NB4 (cell line): ENCODE measurements at regions not wholly inside any gene's neighbourhood (a gene's known extent, or its start where the extent isn't known, plus 50 kb on each side); places are given as distances from the start of the nearest gene placed in this dataset.

Source experiments
- DNase-seq: peaks from one replicate; pipeline ENCODE4 v3.0.0; 2010; ENCODE audit warnings: low read depth
- H3K4me3 ChIP-seq: one replicate; pipeline ENCODE4 v1.5.1; 2011; ENCODE audit warnings: mild to moderate bottlenecking, low read depth, low read length, moderate library complexity
- CTCF ChIP-seq: IDR thresholded peaks from one replicate; pipeline ENCODE4 v1.5.1; 2012; ENCODE audit warnings: low read depth, low read length
- MYC ChIP-seq: IDR thresholded peaks from 2 replicates; pipeline ENCODE4 v1.6.1; 2011; ENCODE audit warnings: low read depth, low read length
- POLR2A ChIP-seq: IDR thresholded peaks from 2 replicates; pipeline ENCODE4 v1.6.1; 2011; ENCODE audit warnings: mild to moderate bottlenecking; ENCODE audit not compliant: insufficient read length; ENCODE audit errors: extremely low read depth
- TF ChIP-seq, protein P1 (sequence below): IDR thresholded peaks from 2 replicates; pipeline ENCODE4 v1.6.1; 2011; ENCODE audit warnings: low read depth, low read length

GRCh38 chr1:47645151-47645550, 207.3 kb downstream of the FOXD2 start:
- H3K4me3 ChIP-seq = no peak overlapping the region
- TF ChIP-seq, protein P1, sequence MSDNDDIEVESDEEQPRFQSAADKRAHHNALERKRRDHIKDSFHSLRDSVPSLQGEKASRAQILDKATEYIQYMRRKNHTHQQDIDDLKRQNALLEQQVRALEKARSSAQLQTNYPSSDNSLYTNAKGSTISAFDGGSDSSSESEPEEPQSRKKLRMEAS = no peak
- TF ChIP-seq POLR2A = no peak
- no peak for TF ChIP-seq MYC
- no peak for TF ChIP-seq CTCF
- DNase-seq = no peak

DNA sequence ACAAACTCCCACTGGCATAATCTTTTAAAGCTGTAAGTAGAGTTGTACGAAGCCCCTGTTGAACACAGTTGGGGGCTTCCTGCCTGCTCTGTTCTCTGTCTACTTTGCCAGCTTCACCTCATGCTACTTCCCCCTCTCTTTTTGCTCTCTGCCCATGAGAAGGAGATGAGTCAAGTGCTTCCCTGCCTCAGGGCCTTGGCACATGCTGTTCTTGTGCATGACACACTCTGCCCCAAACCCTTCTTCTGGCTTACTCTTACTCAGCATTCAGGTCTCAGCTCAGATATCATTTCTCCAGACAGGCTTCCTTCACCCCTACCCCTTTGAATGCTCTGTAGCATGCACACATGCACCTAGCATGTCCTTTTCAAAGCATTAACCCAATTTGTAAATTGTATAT, 208.8 kb downstream of the FOXD2 start:
- no peak overlapping the region for H3K4me3 ChIP-seq
- no peak for DNase-seq
- TF ChIP-seq CTCF (no peak), POLR2A (no peak), MYC (no peak)
- TF ChIP-seq, protein P1 = no peak

DNA sequence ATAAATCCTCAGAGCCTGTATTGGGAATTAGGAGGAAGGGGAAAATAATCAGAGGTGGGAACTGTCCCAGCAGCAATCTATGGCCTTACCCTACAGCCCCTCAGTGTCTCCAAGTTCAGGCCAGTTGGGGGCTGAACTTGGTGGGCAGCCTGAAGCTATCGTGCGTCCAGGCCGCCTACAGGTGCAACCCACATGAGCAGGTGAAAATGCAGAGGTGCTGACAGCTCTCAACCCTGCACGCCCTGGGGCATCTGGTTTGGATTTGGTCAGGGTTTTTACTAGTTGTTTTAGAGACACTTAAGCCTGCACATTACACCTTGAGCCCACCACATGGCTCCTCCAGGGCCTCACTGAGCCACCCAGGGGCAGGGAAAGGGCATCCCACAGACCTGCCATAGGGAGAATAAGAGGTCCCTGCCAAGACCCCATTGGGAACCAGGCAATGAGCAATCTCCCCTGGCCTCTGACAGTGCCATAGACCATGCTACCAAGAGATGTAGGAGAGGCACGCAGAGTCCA, 209.5 kb downstream of the FOXD2 start:
- no peak for DNase-seq
- no peak for TF ChIP-seq CTCF
- TF ChIP-seq, protein P1 = no peak
- TF ChIP-seq POLR2A = no peak
- TF ChIP-seq MYC = no peak
- H3K4me3 ChIP-seq = no peak overlapping the region

- no peak for DNase-seq
- TF ChIP-seq CTCF = no peak
- TF ChIP-seq POLR2A = no peak
- TF ChIP-seq, protein P1 = no peak
- no peak for TF ChIP-seq MYC
- H3K4me3 ChIP-seq = no peak overlapping the region
Measured at GRCh38 chr1:47650205-47650604, 212.4 kb downstream of the FOXD2 start.

DNA sequence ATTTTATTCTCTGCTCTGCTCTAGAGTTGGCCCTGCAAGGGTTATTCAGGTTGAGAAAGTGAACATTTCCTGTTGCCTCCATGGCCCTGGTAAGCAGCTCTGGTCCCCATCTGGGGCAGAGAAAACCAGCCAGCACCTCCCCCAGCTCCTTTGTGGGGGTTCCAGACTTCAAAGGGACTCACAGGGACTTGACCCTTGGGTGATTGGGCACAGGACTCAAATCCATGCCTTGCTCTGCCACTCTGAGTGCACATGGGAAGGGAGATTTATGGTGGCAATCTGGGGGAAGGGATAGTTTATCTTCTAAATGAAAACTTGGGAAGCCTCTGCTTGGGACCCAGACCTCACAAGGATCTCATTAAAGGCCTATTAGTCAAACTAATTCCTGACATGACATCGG, 212.8 kb downstream of the FOXD2 start:
- TF ChIP-seq, protein P1 = no peak
- TF ChIP-seq CTCF = no peak
- H3K4me3 ChIP-seq = no peak overlapping the region
- no peak for DNase-seq

DNA sequence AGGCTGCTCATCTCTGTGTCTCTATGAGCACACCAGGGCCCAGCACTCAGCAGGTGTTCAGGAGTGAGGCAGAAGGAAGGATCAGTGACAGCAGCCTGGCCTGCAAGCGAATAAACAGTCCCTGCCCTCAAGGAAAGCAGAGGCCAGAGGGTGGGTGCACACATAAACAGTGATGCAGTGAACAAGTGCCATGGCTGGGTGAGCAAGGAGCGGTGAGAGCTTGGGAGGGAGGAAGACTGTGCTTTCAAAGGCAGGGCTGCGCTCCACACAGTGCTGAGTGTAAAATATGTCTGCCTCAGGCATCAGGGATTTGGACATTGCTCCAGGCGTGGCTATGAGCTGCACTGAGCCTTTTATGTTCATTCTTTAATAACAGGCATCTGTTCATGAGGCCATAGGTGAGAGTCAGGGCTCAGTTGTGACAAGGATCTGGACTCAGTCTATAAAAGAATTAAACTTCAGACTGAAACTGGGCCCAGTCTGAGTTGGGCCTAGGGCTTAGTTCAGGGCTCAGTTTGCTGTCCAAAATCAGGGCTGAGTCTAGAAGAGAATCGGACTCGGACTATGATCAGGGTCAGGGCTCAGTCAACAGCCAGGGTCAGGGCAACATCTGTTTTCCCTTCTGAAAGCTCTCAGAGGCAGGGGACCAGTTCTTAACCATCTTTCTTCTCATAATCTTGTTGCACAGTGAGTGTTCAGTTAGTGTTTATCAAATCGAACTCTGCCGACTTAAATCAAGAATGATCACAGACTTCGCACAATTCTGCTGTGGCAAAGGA, 213.7 kb downstream of the FOXD2 start:
- TF ChIP-seq CTCF (no peak), MYC (no peak), POLR2A (no peak)
- TF ChIP-seq, protein P1 = no peak
- no peak for DNase-seq

More for the DNA sequence above, 213.7 kb downstream of the FOXD2 start:
- H3K4me3 ChIP-seq = no peak overlapping the region
